CD4-positive, alpha-beta T cell treated with Interleukin-1 beta for 1 hour (primary cell): ENCODE measurements at regions not wholly inside any gene's neighbourhood (a gene's known extent, or its start where the extent isn't known, plus 50 kb on each side); places are given as distances from the start of the nearest gene placed in this dataset.

Experiments
- DNase-seq, 2 donors: peaks; one replicate each; pipeline ENCODE4 v3.0.0-alpha.2; 2020 to 2022

DNA sequence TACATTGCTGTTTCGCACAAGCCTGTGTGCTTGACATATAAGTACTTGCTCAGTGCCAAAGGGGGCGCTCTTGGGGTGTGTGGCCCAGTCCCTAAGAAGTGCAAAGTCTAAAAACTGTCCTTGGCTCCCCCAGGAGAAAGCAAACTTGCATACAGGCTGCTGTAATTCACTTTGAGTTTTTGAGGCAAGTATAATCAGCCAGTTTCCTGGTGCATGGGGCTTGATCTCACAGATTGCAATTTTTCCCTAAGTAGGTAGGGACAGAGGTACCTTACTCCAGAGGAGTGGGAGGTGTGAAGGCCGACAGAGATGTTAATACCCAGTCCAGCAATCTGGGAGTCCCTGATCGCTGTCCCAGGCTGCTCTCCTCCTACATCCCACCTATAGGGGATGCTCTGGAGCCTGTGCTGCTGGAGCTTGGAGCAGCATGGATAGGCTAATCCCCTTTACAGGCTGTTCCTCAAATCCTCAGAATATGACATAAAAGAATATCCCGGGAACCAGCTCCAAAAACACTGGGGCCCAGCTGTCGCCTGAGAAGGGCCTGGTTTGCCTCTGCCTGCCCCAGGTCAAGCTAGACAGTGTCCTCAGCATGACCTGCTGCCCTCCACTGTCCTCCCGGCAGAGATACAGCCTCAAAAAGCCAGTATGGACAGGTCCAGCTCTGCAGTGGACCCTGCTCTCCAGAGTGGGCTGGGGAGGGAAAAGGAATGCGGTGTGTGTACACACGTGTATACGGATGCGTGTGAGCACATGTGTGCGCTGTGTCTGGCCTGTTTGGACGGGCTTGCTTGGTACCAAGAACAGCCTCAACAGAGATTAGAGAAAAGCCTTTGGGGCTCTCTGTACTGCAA is 136.5 kb upstream of the HAAO start:
- no peak for DNase-seq

DNA sequence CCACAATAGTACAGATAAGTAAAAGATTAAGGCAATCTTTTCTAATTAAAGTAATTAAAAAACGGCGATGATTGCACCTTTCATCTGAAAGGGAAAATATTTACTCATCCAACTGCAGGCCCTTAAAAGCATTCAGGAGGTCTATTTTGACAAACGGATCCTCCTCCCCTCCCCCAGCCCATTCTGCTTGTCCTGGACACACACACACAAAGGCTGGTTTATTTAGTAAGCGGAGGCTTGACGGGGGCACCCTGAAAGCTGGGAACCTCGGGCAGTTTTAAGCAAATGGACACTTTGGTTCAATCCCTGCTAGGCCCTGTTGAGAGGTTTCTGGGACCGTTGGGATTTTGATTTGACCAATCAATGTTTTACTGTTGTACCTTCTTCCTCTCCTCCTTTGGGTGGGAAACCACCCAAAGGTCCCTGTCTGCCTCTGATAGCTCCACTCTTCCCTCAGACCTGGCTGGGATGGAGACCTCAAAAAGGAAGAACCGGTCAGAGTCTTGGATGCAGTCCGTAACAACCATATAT is 135.8 kb upstream of the HAAO start:
- DNase-seq: no peak

DNA sequence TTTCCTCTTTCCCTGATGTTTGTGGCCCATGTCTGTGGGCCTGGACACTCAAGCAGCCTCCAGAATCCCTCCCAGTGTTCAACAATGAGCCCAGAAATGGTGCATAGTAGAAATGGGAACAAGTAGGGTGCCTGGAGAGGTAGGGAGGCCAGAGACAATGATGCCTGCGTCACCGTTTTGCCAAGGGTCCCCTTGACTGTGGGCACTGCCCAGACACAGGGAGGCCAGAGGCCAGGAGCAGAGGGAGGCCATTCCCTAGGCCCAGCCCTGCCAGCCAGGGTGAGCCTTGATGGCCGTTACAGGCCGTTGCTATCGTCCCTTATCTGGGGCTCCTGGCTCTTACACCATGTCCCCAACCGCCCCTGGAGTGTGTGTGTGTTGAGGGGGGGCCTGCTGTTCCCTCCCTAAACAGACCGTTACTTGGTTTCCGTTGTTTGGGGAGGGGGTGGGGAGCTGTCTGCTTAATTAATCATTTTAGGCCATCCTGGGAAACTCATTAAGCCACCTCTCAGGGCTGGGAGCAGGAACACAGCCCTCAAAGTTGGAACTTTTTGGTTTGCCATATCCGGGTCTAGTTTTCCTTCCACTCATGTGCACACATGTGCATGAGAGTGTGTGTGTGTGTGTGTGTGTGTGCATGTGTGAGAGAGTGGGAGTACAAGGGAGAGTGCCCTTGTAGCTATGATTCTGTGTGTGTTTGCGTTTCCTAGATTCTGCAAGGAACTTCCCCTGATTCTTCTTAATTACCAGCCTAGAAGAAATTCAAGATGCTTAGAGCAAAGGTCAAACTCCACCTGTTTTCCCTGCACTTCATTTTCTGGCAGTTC is 135.2 kb upstream of the HAAO start:
- no peak for DNase-seq

GRCh38 chr2:42926434-42927333 is 134.3 kb upstream of the HAAO start:
- DNase-seq: no peak

GRCh38 chr2:42925742-42926433 is 133.5 kb upstream of the HAAO start:
- DNase-seq: no peak

- no peak for DNase-seq
Observed at GRCh38 chr2:42924418-42924886, 132.1 kb upstream of the HAAO start.

DNA sequence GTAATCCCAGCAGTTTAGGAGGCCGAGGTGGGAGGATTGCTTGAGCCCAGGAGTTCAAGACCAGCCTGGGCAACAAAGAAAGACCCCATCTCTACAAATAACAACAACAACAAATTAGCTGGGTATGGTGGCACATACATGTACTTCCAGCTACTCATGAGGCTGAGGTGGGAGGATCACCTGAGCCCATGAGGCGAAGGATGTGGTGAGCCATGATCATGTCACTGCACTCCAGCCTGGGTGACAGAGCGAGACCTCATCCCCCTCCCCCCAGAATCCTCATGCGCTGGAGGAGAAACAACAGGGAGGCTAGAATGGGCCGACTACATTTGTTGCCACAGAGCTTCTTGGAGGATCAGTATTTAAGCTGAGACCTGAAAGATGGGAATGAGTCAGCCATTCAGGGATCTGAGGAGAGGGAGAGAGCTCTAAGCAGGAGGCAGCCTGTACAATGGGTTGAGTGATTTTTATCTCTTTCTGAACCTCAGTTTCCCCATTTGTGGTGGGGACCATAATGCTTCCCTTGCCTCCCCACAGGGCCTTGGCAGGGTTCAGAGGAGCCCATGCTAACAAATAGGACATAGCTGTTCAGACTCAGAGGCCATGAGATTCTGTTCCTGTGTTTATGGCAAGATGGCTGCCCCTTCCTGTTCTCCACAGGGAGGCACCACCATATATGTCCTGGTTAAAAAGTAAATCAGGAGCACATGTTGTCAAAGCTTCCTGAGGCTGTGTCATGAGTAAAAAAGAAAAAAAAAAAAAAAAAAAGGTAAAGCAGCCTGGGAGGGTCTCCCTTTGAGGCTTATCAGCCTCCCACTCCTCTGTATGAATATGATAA is 131.4 kb upstream of the HAAO start:
- DNase-seq: no peak

DNA sequence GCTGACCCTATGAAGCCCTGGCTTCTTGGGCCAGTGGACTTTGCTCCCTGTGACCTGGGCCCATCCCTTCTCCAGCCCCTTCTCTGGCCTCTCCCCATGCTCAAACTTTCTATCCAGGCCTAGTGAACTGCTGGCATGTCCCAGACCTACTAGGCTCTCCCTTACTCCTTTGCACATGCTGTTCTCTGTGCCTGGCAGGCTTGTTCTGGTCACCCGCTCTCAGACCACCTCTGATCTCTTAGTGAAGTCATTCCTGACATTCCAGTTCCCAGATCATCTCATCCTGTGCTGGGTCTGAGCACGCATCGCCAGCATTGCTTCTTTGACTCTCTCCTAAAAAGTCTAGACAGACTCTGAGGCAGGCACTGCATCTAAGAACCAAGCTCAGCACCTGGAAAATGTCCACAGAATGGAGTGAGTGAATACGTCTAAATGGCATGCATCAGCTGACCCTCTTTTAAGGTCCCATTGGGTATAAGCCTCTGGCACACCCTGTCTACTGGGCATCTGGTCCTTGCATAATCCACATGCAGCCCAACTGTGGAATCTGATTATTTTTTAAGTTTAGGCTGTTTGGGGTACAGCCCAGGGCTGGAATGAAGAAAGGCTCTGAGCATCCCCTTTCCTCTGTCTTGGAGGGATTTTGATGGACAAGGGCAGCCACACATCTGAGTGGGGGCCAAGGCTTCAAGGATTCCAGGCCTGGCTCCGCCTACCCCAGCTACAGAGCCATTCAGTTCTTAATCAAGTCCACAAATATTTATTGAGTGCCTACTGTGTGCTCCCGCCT is 130.6 kb upstream of the HAAO start:
- no peak for DNase-seq

DNA sequence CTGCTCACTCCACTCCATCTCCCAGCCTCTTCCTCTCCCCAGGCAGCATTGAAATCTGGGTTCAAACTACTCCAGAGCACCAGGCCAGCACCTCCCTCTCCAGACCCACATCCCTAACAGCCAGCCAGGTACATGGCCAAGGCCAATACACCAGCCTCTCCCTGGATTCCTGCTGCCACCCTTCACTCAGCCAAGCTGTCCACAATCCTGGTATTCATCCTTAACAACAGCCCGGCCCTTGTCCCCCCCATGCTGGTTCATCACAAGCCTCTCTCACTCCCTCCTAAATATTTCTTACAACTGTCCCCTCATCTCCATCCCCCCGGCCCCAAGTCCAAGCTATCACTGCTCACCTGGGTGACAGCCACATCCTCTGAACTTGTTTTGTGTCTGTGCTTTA is 129.9 kb upstream of the HAAO start:
- DNase-seq: no peak

- no peak for DNase-seq
Observed at GRCh38 chr2:42921721-42922120, 129.3 kb upstream of the HAAO start.

DNA sequence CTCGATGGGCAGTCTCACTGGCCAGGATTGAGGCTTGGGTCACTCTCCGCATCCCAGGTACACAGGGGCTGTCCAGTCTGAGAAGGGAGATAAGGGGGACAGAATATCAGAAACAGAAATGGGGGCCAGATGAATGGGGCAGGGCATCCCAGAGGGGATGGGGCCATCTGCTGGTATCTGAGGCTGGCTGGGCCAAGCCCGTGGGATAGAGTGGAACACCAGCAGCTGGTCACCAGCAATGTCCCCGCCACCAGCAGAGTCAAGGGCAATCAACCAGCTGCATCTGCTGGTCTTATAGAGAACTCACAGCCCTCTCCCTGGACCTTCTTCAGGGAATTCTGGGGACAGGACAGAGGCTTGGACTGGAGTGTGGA is 128.8 kb upstream of the HAAO start:
- DNase-seq: no peak

GRCh38 chr2:42920446-42921146 is 128.2 kb upstream of the HAAO start:
- no peak for DNase-seq

DNA sequence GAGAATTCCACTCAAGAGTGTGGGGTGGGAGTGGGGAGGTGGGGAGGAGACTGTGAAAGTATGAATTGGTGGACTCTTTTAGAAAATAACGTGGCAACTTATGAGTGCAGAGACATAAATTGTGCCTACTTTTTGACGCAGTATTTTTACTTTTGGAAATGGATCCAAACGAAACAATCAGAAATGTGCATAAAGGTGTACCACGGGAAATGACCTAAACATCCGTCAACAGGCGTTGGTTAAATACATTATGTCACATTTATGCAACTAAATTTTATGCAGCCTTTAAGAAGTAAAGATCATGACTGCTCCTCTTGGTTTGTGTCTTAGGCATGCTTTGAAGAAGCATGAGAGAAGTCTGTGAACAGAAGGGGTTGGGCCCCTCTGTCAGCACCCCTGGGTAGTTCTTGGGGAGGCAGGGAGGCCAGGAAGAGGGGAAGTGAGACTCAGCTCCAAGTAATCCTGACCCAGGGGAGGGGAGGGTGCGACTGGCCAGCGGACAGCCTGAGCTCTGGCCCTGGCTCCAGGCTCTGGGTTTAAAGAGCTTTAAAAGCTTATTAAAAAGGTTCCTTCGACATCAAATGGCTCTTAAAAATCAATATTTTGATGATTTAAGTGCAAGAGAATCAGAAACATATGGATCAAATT is 126.4 kb upstream of the HAAO start:
- no peak for DNase-seq

DNA sequence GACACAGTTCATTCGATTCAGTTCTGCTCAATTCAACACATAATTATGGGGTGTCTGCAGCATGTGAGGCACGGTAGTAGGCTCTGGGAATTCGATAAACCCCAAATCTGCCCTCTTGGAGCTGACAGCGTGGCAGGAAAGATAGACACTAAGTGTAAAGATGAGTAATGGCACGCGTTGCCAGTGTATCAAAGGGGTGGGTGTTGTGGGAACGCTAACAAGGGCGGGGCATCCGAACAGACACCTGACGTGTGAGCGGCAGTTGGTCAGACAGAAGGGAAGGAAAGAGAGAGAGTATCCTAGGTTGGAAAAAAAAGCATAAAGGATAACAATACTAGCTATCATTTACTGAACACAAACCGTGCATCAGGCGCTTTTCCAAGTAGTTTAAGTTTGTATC is 125.7 kb upstream of the HAAO start:
- DNase-seq: no peak

GRCh38 chr2:42917425-42917927 is 125.1 kb upstream of the HAAO start:
- DNase-seq: no peak

DNA sequence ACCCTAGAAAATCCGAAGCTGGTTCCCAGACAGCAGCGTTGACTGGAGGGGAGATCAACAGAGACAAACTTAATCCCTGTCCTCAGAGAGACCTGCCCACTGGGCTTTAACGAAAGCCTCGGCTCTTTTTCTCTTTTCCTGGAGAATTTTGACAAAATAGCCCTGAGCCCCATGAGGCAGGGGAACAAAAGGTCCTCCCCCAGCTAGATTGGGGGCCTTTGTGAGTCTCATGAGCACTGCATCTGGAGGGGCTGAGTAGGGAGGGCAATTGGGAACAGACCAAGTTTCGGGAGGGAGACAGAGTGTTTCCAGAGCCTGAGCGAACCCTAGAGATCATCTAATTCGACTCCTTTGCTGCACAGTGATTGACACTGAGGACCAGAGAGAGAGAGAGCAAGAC is 123.9 kb upstream of the HAAO start:
- no peak for DNase-seq

- no peak for DNase-seq
Observed at GRCh38 chr2:42914860-42915259, 122.5 kb upstream of the HAAO start.

DNA sequence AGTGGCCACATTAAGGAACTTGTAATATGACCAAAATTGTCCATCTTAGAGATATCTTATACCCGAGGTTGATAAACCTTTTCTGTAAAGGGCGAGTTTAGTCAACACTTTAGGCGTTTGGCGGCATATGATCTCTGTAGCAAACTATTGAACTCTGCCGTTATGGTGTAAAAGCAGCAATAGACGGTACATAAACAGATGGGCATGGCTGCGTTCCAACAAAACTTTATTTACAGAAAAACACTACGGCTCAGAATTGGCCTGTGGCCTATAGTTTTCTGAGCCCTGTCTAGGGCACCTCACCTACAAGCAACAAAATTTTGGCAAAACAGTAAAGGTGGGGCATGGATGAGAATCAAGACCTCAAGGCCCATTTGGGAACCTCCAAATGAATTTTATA is 121.9 kb upstream of the HAAO start:
- DNase-seq: no peak
